ENCODE measurements at regions not wholly inside any gene's neighbourhood (a gene's known extent, or its start where the extent isn't known, plus 50 kb on each side); places are given as distances from the start of the nearest gene placed in this dataset.

DNA sequence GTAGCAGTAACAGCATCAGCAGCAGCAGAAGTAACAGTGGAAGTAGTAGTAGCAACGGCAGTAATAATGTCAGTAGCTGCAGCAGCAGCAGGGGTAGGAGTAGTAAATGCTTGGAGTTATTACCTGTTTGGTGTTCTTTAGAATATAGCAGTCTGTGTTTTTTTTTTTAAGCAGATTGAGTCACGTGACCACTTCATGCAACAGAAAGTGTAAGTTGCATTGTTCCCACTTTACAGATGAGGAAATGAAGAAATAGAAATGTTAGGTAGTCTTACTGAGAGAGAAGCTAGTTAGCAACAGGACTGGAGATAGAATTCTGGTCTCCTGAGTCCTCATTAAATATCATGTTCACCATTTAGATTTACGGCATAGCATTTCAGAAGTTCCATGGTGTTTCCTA lies 358.2 kb downstream of the HAPSTR1 start:
- H3K27me3 ChIP-seq (ENCODE audit: control insufficient read depth, insufficient read depth, low read length): peaks cover 6% of the 10 kb centered on the region; the same call in 1 of the 2 replicates
- ATAC-seq: no peak
- H3K4me1 ChIP-seq (ENCODE audit: control insufficient read depth, insufficient read depth, low read length): no peaks in the 10 kb centered on the region
- in situ Hi-C loops (cut with HindIII; ENCODE audit: low pct_unique_long_range_greater_than_20kb, low sequenced_read_pairs): no loop called here
- POLR2A ChIA-PET: interaction anchor here (0.6 kb wide), 1 partner anchor 151 kb away, joined by 7 read pairs; no protein-coding TSS in a partner anchor
- BruUV-seq (replicated peaks): no TSS peak
- H3K9me3 ChIP-seq (ENCODE audit: control insufficient read depth, insufficient read depth, low read depth, low read length): no peaks in the 10 kb centered on the region
- H3K4me3 ChIP-seq (ENCODE audit: low read depth in 2 of 2, low read length in 2 of 2): no peak overlapping the region
- H3K36me3 ChIP-seq (ENCODE audit: control insufficient read depth, insufficient read depth, low read length): no peaks in the 10 kb centered on the region
- intact Hi-C loops (cut with micrococcal nuclease; ENCODE audit: unreplicated experiment): no loop called here
- DNase-seq (ENCODE audit: low read depth, low spot score): no peak
- H3K27ac ChIP-seq (ENCODE audit: low read length): no peak overlapping the region
- CTCF ChIA-PET: no interaction called here
- TF ChIP-seq, protein P1, sequence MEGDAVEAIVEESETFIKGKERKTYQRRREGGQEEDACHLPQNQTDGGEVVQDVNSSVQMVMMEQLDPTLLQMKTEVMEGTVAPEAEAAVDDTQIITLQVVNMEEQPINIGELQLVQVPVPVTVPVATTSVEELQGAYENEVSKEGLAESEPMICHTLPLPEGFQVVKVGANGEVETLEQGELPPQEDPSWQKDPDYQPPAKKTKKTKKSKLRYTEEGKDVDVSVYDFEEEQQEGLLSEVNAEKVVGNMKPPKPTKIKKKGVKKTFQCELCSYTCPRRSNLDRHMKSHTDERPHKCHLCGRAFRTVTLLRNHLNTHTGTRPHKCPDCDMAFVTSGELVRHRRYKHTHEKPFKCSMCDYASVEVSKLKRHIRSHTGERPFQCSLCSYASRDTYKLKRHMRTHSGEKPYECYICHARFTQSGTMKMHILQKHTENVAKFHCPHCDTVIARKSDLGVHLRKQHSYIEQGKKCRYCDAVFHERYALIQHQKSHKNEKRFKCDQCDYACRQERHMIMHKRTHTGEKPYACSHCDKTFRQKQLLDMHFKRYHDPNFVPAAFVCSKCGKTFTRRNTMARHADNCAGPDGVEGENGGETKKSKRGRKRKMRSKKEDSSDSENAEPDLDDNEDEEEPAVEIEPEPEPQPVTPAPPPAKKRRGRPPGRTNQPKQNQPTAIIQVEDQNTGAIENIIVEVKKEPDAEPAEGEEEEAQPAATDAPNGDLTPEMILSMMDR (IDR thresholded peaks at IDR 0.05): no peak
- TF ChIP-seq SIN3A (IDR thresholded peaks at IDR 0.05; ENCODE audit: borderline replicate concordance, insufficient read depth, low read depth, low read length) (no peak), REST (IDR thresholded peaks at IDR 0.05; ENCODE audit: insufficient read depth in 1 of 2, low read depth in 2 of 2, low read length in 1 of 2) (no peak), POLR2AphosphoS5 (IDR thresholded peaks at IDR 0.05; ENCODE audit: low read depth, low read length) (no peak), TCF7L2 (IDR thresholded peaks at IDR 0.05; ENCODE audit: low read depth, low read length) (no peak)

- Histone ChIP-seq H3K4me3 (ENCODE audit: low read depth in 2 of 2, low read length in 2 of 2) (no peak overlapping the region), H3K27ac (ENCODE audit: low read length) (no peak overlapping the region), H3K36me3 (ENCODE audit: control insufficient read depth, insufficient read depth, low read length) (no peaks in the 10 kb centered on the region), H3K9me3 (ENCODE audit: control insufficient read depth, insufficient read depth, low read depth, low read length) (no peaks in the 10 kb centered on the region), H3K4me1 (ENCODE audit: control insufficient read depth, insufficient read depth, low read length) (no peaks in the 10 kb centered on the region), H3K27me3 (ENCODE audit: control insufficient read depth, insufficient read depth, low read length) (peaks cover 16% of the 10 kb centered on the region; the same call in 1 of the 2 replicates)
- in situ Hi-C loops (cut with HindIII; ENCODE audit: low pct_unique_long_range_greater_than_20kb, low sequenced_read_pairs) (no loop called here), intact Hi-C loops (cut with micrococcal nuclease; ENCODE audit: unreplicated experiment) (no loop called here)
- DNase-seq (ENCODE audit: low read depth, low spot score) (no peak), ATAC-seq (no peak)
- TF ChIP-seq POLR2AphosphoS5 (IDR thresholded peaks at IDR 0.05; ENCODE audit: low read depth, low read length) (no peak), TCF7L2 (IDR thresholded peaks at IDR 0.05; ENCODE audit: low read depth, low read length) (no peak), REST (IDR thresholded peaks at IDR 0.05; ENCODE audit: insufficient read depth in 1 of 2, low read depth in 2 of 2, low read length in 1 of 2) (no peak), SIN3A (IDR thresholded peaks at IDR 0.05; ENCODE audit: borderline replicate concordance, insufficient read depth, low read depth, low read length) (no peak)
- CTCF ChIA-PET: no interaction called here
- no TSS peak for BruUV-seq (replicated peaks)
- POLR2A ChIA-PET: no interaction called here
Observed at GRCh38 chr16:9457215-9457614, 365.8 kb downstream of the HAPSTR1 start.
